Ovary (tissue), 7 donors: ENCODE measurements at regions not wholly inside any gene's neighbourhood (a gene's known extent, or its start where the extent isn't known, plus 50 kb on each side); places are given as distances from the start of the nearest gene placed in this dataset.

ENCODE experiments used
- DNase-seq, 5 donors: peaks; one replicate each; pipeline ENCODE4 v3.0.0-alpha.2; 2019 to 2020
- H3K27ac ChIP-seq, 2 donors: fragments of 200-600 bp; one replicate each; pipeline versions ENCODE4 v1.5.1 to v1.8.0; 2019 to 2022
- H3K27me3 ChIP-seq: fragments of 200-600 bp; one replicate; pipeline ENCODE4 v1.8.0; 2022
- H3K36me3 ChIP-seq: fragments of 200-600 bp; sonication (generic); one replicate; pipeline ENCODE4 v1.5.1; 2019
- H3K4me1 ChIP-seq: one replicate; pipeline ENCODE4 v1.8.1; 2013; ENCODE audit warnings: mild to moderate bottlenecking, moderate library complexity; ENCODE audit not compliant: insufficient read depth
- H3K4me3 ChIP-seq: fragments of 200-600 bp; sonication (generic); one replicate; pipeline ENCODE4 v1.5.1; 2017
- H3K9me3 ChIP-seq, 2 donors: fragments of 200-600 bp in 1 of 2; sonication (generic) in 1 of 2; one replicate each; pipeline versions ENCODE4 v1.5.1 to v1.8.1; 2013 to 2019; ENCODE audit warnings: mild to moderate bottlenecking in 1 of 2, moderate library complexity in 1 of 2
- CTCF ChIP-seq, 3 donors: fragments of 450-650 bp in 2 of 3; fragments of 200-600 bp in 1 of 3; IDR thresholded peaks; one replicate each; pipeline versions ENCODE4 v1.5.1 to v1.8.0; 2016 to 2022; ENCODE audit warnings: antibody characterized with exemption in 3 of 3, mild to moderate bottlenecking in 1 of 3
- EP300 ChIP-seq: sonication (generic); formaldehyde crosslinking; IDR thresholded peaks from one replicate; pipeline ENCODE4 v1.6.1; 2017; ENCODE audit warnings: antibody characterized with exemption
- POLR2A ChIP-seq: fragments of 450-650 bp; IDR thresholded peaks from one replicate; pipeline ENCODE4 v1.6.1; 2017; ENCODE audit warnings: antibody characterized with exemption, mild to moderate bottlenecking, moderate library complexity
- WGBS, 3 donors: extraction: QIAGEN DNeasy Blood & Tissue Kit in 1 of 3; methylation state at CpG; one replicate each; pipeline versions ENCODE4 v1.1.5 to v1.1.7; 2013 to 2017; 5-methylcytosine and 5-hydroxymethylcytosine counted together
- intact Hi-C, 4 donors: fragments of 100-400 bp; cut with DNase I; formaldehyde crosslinking; loops; one replicate each; pipeline versions ENCODE4 v1.11.0 to v1.15.1; 2022 to 2023
- donor health status: DM: no; HTN: no; CAD: no; lungs with moderate emphysema.
- donor health status: DM: no; HTN: no; CAD: no.
- donor health status: Bipolar disorder and iron deficiency.
- donor health status: DM: no; HTN: no; CAD: no.
- donor health status: DM: yes; HTN: yes; CAD: no.

- TF ChIP-seq EP300: no peak
- TF ChIP-seq CTCF (IDR thresholded peaks at IDR 0.05): no peak
- no peak for TF ChIP-seq POLR2A
- 85 to 91% (median 88%) methylated on average over 15 of the region's 15 CpGs for WGBS, 3 donors
- Histone ChIP-seq H3K27ac (no peak overlapping the region), H3K27me3 (no peaks in the 10 kb centered on the region), H3K4me1 (no peaks in the 10 kb centered on the region), H3K36me3 (no peaks in the 10 kb centered on the region), H3K9me3 (no peaks in the 10 kb centered on the region), H3K4me3 (no peak overlapping the region)
- intact Hi-C loops: no loop called here
- no peak for DNase-seq
These were observed 79.4 kb upstream of the TTC34 start for GRCh38 chr1:2880812-2881295.

GRCh38 chr1:2881556-2881955 is 80.1 kb upstream of the TTC34 start:
- WGBS, 3 donors: 73 to 85% (median 79%) methylated on average over 8 to 15 of the region's 15 CpGs
- no peak for DNase-seq
- Histone ChIP-seq H3K9me3 (no peaks in the 10 kb centered on the region), H3K4me1 (no peaks in the 10 kb centered on the region), H3K36me3 (no peaks in the 10 kb centered on the region), H3K4me3 (no peak overlapping the region), H3K27ac (no peak overlapping the region), H3K27me3 (no peaks in the 10 kb centered on the region)
- intact Hi-C loops: no loop called here
- no peak for TF ChIP-seq EP300
- TF ChIP-seq CTCF (IDR thresholded peaks at IDR 0.05): no peak
- no peak for TF ChIP-seq POLR2A

- Histone ChIP-seq H3K4me1 (no peaks in the 10 kb centered on the region), H3K27me3 (no peaks in the 10 kb centered on the region), H3K27ac (no peak overlapping the region), H3K4me3 (no peak overlapping the region), H3K36me3 (no peaks in the 10 kb centered on the region), H3K9me3 (no peaks in the 10 kb centered on the region)
- WGBS, 3 donors: 45 to 64% (median 55%) methylated on average over 40 of the region's 40 CpGs
- intact Hi-C loops: no loop called here
- TF ChIP-seq EP300: no peak
- TF ChIP-seq POLR2A: no peak
- no peak for TF ChIP-seq CTCF (IDR thresholded peaks at IDR 0.05)
- DNase-seq: no peak
These were observed 81.6 kb upstream of the TTC34 start for GRCh38 chr1:2882966-2883696.

GRCh38 chr1:2885001-2885400 is 83.5 kb upstream of the TTC34 start:
- no peaks in the 10 kb centered on the region for H3K27me3 ChIP-seq
- WGBS, 3 donors: 86 to 95% (median 93%) methylated on average over 16 of the region's 16 CpGs

GRCh38 chr1:2886631-2887030 is 85.1 kb upstream of the TTC34 start:
- intact Hi-C loops: no loop called here
- WGBS, 3 donors: 82 to 86% (median 84%) methylated on average over 10 of the region's 10 CpGs
- H3K27me3 ChIP-seq: no peaks in the 10 kb centered on the region
- H3K4me1 ChIP-seq: no peaks in the 10 kb centered on the region
- no peaks in the 10 kb centered on the region for H3K36me3 ChIP-seq
- no peaks in the 10 kb centered on the region for H3K9me3 ChIP-seq
- H3K27ac ChIP-seq: no peak overlapping the region
- DNase-seq: no peak
- TF ChIP-seq EP300 (no peak), POLR2A (no peak), CTCF (IDR thresholded peaks at IDR 0.05) (no peak)
- H3K4me3 ChIP-seq: no peak overlapping the region

More at GRCh38 chr1:2885001-2885400, 83.5 kb upstream of the TTC34 start:
- H3K36me3 ChIP-seq: no peaks in the 10 kb centered on the region
- no peaks in the 10 kb centered on the region for H3K4me1 ChIP-seq
- no peak for DNase-seq
- no peak overlapping the region for H3K27ac ChIP-seq
- intact Hi-C loops: no loop called here
- no peaks in the 10 kb centered on the region for H3K9me3 ChIP-seq
- TF ChIP-seq POLR2A: no peak
- no peak overlapping the region for H3K4me3 ChIP-seq
